NB4 (cell line): ENCODE measurements at regions not wholly inside any gene's neighbourhood (a gene's known extent, or its start where the extent isn't known, plus 50 kb on each side); places are given as distances from the start of the nearest gene placed in this dataset.

ENCODE experiments used
- MYC ChIP-seq: IDR thresholded peaks from 2 replicates; pipeline ENCODE4 v1.6.1; 2011; ENCODE audit warnings: low read depth, low read length
- POLR2A ChIP-seq: IDR thresholded peaks from 2 replicates; pipeline ENCODE4 v1.6.1; 2011; ENCODE audit warnings: mild to moderate bottlenecking; ENCODE audit not compliant: insufficient read length; ENCODE audit errors: extremely low read depth
- TF ChIP-seq, protein P1 (sequence below): IDR thresholded peaks from one replicate; pipeline ENCODE4 v1.5.1; 2012; ENCODE audit warnings: low read depth, low read length
- TF ChIP-seq, protein P2 (sequence below): IDR thresholded peaks from 2 replicates; pipeline ENCODE4 v1.6.1; 2011; ENCODE audit warnings: low read depth, low read length

GRCh38 chr6:165899611-165900010 lies 236.6 kb upstream of the PDE10A start:
- TF ChIP-seq, protein P1, sequence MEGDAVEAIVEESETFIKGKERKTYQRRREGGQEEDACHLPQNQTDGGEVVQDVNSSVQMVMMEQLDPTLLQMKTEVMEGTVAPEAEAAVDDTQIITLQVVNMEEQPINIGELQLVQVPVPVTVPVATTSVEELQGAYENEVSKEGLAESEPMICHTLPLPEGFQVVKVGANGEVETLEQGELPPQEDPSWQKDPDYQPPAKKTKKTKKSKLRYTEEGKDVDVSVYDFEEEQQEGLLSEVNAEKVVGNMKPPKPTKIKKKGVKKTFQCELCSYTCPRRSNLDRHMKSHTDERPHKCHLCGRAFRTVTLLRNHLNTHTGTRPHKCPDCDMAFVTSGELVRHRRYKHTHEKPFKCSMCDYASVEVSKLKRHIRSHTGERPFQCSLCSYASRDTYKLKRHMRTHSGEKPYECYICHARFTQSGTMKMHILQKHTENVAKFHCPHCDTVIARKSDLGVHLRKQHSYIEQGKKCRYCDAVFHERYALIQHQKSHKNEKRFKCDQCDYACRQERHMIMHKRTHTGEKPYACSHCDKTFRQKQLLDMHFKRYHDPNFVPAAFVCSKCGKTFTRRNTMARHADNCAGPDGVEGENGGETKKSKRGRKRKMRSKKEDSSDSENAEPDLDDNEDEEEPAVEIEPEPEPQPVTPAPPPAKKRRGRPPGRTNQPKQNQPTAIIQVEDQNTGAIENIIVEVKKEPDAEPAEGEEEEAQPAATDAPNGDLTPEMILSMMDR, result no peak
- TF ChIP-seq MYC (no peak), POLR2A (no peak)
- TF ChIP-seq, protein P2, sequence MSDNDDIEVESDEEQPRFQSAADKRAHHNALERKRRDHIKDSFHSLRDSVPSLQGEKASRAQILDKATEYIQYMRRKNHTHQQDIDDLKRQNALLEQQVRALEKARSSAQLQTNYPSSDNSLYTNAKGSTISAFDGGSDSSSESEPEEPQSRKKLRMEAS, result no peak
